ENCODE measurements at regions not wholly inside any gene's neighbourhood (a gene's known extent, or its start where the extent isn't known, plus 50 kb on each side); places are given as distances from the start of the nearest gene placed in this dataset.

DNA sequence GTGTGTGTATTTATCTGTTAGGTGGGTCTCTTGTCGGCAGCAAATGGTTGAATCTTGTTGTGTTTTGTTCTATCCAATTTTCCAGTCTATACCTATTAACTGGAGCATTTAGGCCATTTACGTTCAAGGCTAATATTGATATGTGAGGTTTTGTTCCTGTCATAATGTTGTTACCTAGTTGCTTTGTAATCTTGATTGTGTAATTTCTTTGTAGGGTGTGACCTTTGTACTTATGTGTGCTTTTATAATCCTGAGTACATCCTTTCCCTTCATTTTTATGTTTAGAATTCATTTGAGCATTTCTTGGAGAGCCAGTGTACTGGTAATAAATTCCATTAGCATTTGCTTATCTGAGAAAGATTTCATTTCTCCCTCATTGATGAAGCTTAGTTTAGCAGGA, 83.0 kb upstream of the MIR17HG start:
- TF ChIP-seq, protein P1, sequence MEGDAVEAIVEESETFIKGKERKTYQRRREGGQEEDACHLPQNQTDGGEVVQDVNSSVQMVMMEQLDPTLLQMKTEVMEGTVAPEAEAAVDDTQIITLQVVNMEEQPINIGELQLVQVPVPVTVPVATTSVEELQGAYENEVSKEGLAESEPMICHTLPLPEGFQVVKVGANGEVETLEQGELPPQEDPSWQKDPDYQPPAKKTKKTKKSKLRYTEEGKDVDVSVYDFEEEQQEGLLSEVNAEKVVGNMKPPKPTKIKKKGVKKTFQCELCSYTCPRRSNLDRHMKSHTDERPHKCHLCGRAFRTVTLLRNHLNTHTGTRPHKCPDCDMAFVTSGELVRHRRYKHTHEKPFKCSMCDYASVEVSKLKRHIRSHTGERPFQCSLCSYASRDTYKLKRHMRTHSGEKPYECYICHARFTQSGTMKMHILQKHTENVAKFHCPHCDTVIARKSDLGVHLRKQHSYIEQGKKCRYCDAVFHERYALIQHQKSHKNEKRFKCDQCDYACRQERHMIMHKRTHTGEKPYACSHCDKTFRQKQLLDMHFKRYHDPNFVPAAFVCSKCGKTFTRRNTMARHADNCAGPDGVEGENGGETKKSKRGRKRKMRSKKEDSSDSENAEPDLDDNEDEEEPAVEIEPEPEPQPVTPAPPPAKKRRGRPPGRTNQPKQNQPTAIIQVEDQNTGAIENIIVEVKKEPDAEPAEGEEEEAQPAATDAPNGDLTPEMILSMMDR (IDR thresholded peaks at IDR 0.05) = no peak
- TF ChIP-seq POLR2A (IDR thresholded peaks at IDR 0.05) = no peak
- TF ChIP-seq EP300 (IDR thresholded peaks at IDR 0.05) = no peak

Data from ovary (tissue), 3 donors.